ENCODE measurements at regions not wholly inside any gene's neighbourhood (a gene's known extent, or its start where the extent isn't known, plus 50 kb on each side); places are given as distances from the start of the nearest gene placed in this dataset.

DNA sequence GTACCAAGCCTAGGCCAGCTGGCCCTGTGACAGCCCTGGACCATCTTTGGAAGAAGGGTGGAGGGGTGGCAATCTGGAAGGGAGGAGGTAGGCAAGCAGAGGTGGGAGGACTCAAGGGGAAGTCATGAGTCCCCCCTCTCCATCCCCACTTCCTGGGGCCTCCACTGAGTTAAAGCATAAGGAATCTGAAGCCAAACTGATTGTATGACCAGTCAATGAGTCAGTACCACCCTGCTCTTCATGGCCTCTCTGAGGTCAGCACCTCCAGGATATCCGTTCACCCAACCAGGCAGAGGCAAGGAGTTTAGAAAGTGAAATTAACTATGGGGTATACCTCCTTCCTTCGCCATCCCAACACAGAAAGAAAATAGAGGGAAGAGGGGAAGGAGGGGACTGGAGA lies 272.7 kb downstream of the SOX9 start:
- ATAC-seq (no peak), DNase-seq (no peak)
- no peak overlapping the region for H3K27ac Mint-ChIP-seq
- intact Hi-C loops (cut with micrococcal nuclease): no loop called here
- H3K4me3 Mint-ChIP-seq: no peak overlapping the region
- ChIA-PET POLR2A (no interaction called here), CTCF (no interaction called here)
- H3K9me3 Mint-ChIP-seq: no peaks in the 10 kb centered on the region
- peaks cover 3% of the 10 kb centered on the region for H3K27me3 Mint-ChIP-seq
- H3K36me3 Mint-ChIP-seq (ENCODE audit: low read depth): no peaks in the 10 kb centered on the region
- H3K4me1 Mint-ChIP-seq (ENCODE audit: low read depth): no peaks in the 10 kb centered on the region
- TF ChIP-seq, protein P1, sequence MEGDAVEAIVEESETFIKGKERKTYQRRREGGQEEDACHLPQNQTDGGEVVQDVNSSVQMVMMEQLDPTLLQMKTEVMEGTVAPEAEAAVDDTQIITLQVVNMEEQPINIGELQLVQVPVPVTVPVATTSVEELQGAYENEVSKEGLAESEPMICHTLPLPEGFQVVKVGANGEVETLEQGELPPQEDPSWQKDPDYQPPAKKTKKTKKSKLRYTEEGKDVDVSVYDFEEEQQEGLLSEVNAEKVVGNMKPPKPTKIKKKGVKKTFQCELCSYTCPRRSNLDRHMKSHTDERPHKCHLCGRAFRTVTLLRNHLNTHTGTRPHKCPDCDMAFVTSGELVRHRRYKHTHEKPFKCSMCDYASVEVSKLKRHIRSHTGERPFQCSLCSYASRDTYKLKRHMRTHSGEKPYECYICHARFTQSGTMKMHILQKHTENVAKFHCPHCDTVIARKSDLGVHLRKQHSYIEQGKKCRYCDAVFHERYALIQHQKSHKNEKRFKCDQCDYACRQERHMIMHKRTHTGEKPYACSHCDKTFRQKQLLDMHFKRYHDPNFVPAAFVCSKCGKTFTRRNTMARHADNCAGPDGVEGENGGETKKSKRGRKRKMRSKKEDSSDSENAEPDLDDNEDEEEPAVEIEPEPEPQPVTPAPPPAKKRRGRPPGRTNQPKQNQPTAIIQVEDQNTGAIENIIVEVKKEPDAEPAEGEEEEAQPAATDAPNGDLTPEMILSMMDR (IDR thresholded peaks at IDR 0.05): no peak

DNA sequence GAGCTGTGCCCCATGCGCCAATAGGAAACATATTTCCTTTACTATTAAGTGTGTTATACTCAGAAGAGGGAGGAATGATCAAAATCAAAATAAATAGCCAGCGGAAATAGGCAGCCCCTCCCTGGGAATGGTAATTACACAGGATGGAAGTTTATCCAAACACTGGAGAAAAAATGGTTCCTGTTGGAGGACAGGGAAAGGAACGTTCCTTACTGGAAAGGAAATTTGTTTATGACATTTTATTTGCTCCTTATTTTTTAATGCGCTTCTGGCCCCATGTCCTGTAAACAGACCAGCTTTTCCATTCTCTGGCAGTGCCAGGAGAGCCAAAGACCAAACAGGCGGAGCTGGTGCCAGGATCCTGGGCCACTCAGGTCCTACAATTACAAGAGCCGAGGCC lies 273.7 kb downstream of the SOX9 start:
- Mint-ChIP-seq H3K9me3 (no peaks in the 10 kb centered on the region), H3K4me1 (ENCODE audit: low read depth) (no peaks in the 10 kb centered on the region), H3K27me3 (peaks cover 3% of the 10 kb centered on the region), H3K36me3 (ENCODE audit: low read depth) (no peaks in the 10 kb centered on the region), H3K4me3 (no peak overlapping the region), H3K27ac (no peak overlapping the region)
- ChIA-PET CTCF (no interaction called here), POLR2A (no interaction called here)
- intact Hi-C loops (cut with micrococcal nuclease): no loop called here
- TF ChIP-seq, protein P1 (IDR thresholded peaks at IDR 0.05): no peak
- ATAC-seq: no peak
- DNase-seq: no peak

DNA sequence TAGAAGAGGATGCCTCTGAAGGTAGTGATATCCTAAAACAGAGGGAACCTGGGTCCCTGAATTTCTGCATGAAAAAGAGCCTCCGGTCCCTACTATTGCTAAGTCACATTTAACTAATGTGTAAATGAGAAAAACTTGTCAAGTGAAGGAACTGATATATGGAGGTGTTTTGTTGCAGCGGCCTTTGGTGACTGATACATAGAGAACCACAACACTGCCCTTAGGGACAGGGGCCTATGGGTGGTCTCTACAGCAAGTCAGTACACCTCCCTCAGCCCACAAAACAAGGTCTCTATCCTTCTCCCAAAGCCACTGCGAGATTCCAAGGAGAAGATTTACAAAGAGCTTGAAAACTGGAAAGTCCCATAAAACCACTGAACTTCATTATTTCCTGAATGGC lies 275.3 kb downstream of the SOX9 start:
- ATAC-seq (no peak), DNase-seq (no peak)
- H3K27me3 Mint-ChIP-seq: peaks cover 1% of the 10 kb centered on the region
- TF ChIP-seq, protein P1 (IDR thresholded peaks at IDR 0.05): no peak
- POLR2A ChIA-PET: no interaction called here
- no peak overlapping the region for H3K27ac Mint-ChIP-seq
- no peaks in the 10 kb centered on the region for H3K4me1 Mint-ChIP-seq (ENCODE audit: low read depth)
- no peak overlapping the region for H3K4me3 Mint-ChIP-seq
- no peaks in the 10 kb centered on the region for H3K9me3 Mint-ChIP-seq
- intact Hi-C loops (cut with micrococcal nuclease): no loop called here
- no peaks in the 10 kb centered on the region for H3K36me3 Mint-ChIP-seq (ENCODE audit: low read depth)
- CTCF ChIA-PET: no interaction called here

DNA sequence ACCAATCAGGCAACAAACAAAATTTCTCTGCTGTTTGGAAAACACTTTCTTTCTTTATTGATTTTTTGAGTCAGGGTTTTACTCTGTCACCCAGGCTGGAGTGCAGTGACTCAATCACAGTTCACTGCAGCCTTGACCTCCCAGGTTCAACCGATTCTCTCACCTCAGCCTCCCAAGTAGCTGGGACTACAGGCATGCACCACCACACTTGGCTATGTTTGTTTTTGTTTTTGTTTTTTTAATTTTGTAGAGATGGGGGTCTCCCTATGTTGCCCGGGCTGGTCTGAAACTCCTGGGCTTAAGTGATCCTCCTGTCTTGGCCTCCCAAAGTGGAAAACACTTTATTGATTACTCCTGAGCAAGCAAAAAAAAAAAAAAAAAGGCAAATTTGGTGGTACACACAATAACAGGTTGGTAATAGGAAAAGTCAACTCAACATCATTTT lies 276.4 kb downstream of the SOX9 start:
- Mint-ChIP-seq H3K4me3 (no peak overlapping the region), H3K27ac (no peak overlapping the region), H3K4me1 (ENCODE audit: low read depth) (no peaks in the 10 kb centered on the region), H3K27me3 (peaks cover 1% of the 10 kb centered on the region), H3K36me3 (ENCODE audit: low read depth) (no peaks in the 10 kb centered on the region), H3K9me3 (no peaks in the 10 kb centered on the region)
- intact Hi-C loops (cut with micrococcal nuclease): no loop called here
- CTCF ChIA-PET: no interaction called here
- DNase-seq (no peak), ATAC-seq (no peak)
- TF ChIP-seq, protein P1 (IDR thresholded peaks at IDR 0.05): no peak
- POLR2A ChIA-PET: no interaction called here

DNA sequence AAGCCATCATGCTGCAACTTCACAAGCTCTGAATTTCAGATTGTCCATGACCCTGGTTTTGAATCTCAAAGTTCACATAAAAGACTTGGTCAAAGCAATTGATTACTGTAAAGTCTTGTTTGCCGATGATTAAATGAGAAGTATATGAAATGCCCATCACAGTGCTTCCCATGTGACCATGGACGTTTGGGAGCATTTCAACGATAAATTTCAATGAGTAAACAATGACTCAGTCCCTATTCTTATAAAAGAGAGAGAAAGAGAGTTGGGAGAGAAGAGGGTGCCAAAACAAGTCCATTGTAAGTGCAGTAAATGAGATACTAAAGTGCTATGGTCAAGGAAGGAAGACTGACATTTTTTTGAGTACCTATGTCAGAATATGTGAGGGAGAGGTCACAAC lies 276.9 kb downstream of the SOX9 start:
- intact Hi-C loops (cut with micrococcal nuclease): no loop called here
- H3K9me3 Mint-ChIP-seq: no peaks in the 10 kb centered on the region
- H3K27me3 Mint-ChIP-seq: peaks cover 1% of the 10 kb centered on the region
- DNase-seq (no peak), ATAC-seq (no peak)
- POLR2A ChIA-PET: no interaction called here
- no peaks in the 10 kb centered on the region for H3K4me1 Mint-ChIP-seq (ENCODE audit: low read depth)
- no peak overlapping the region for H3K27ac Mint-ChIP-seq
- CTCF ChIA-PET: no interaction called here
- no peaks in the 10 kb centered on the region for H3K36me3 Mint-ChIP-seq (ENCODE audit: low read depth)
- H3K4me3 Mint-ChIP-seq: no peak overlapping the region
- TF ChIP-seq, protein P1 (IDR thresholded peaks at IDR 0.05): no peak

Data from activated CD8-positive, alpha-beta T cell treated with anti-CD3 and anti-CD28 coated beads for 36 hours (primary cell).